GM21381 (cell line): ENCODE measurements at regions not wholly inside any gene's neighbourhood (a gene's known extent, or its start where the extent isn't known, plus 50 kb on each side); places are given as distances from the start of the nearest gene placed in this dataset.

Source experiments
- ATAC-seq: cut with Tn5 transposase; IDR thresholded peaks from one replicate; pipeline ENCODE4 v1.9.1; 2021; ENCODE audit warnings: mild to moderate bottlenecking, moderate library complexity; ENCODE audit not compliant: unreplicated experiment

- ATAC-seq: no peak
These were observed 151.8 kb downstream of the SMIM20 start for GRCh38 chr4:26065833-26066232.

- no peak for ATAC-seq
These were observed 153.0 kb downstream of the SMIM20 start for GRCh38 chr4:26067035-26067434.

GRCh38 chr4:26069218-26069617 is 155.2 kb downstream of the SMIM20 start:
- ATAC-seq: peak; percentile 52

GRCh38 chr4:26071688-26072087 is 157.7 kb downstream of the SMIM20 start:
- ATAC-seq: no peak

GRCh38 chr4:26073886-26074560 is 160.0 kb downstream of the SMIM20 start:
- ATAC-seq: no peak

- ATAC-seq: peak; percentile 62
These were observed 160.9 kb downstream of the SMIM20 start for GRCh38 chr4:26074712-26075430.

- no peak for ATAC-seq
These were observed 161.6 kb downstream of the SMIM20 start for GRCh38 chr4:26075583-26075982.

- peak; percentile 79 for ATAC-seq
These were observed 162.1 kb downstream of the SMIM20 start for GRCh38 chr4:26076000-26076587.

GRCh38 chr4:26076896-26077295 is 162.9 kb downstream of the SMIM20 start:
- no peak for ATAC-seq

- ATAC-seq: no peak
These were observed 163.7 kb downstream of the SMIM20 start for GRCh38 chr4:26077756-26078155.

GRCh38 chr4:26080870-26081628 is 167.0 kb downstream of the SMIM20 start:
- no peak for ATAC-seq

- no peak for ATAC-seq
These were observed 167.9 kb downstream of the SMIM20 start for GRCh38 chr4:26081795-26082498.

GRCh38 chr4:26082565-26082964 is 168.5 kb downstream of the SMIM20 start:
- no peak for ATAC-seq

- peak; percentile 36 for ATAC-seq
These were observed 170.0 kb downstream of the SMIM20 start for GRCh38 chr4:26083987-26084386.

GRCh38 chr4:26084414-26084813 is 170.4 kb downstream of the SMIM20 start:
- ATAC-seq: no peak

- ATAC-seq: no peak
These were observed 171.5 kb downstream of the SMIM20 start for GRCh38 chr4:26085551-26085950.

- no peak for ATAC-seq
These were observed 172.8 kb downstream of the SMIM20 start for GRCh38 chr4:26086621-26087441.

GRCh38 chr4:26088433-26088928 is 174.5 kb downstream of the SMIM20 start:
- ATAC-seq: peak; percentile 76

- ATAC-seq: no peak
These were observed 179.5 kb downstream of the SMIM20 start for GRCh38 chr4:26093551-26093950.

GRCh38 chr4:26094076-26094475 is 180.1 kb downstream of the SMIM20 start:
- no peak for ATAC-seq
